Keratinocyte (primary cell): ENCODE measurements at regions not wholly inside any gene's neighbourhood (a gene's known extent, or its start where the extent isn't known, plus 50 kb on each side); places are given as distances from the start of the nearest gene placed in this dataset.

Experiments
- DNase-seq: peaks from one replicate; pipeline ENCODE4 v3.0.0-alpha.2; 2011; ENCODE audit warnings: low read depth, missing footprints, low spot score
- FAIRE-seq: peaks from 2 replicates; lab custom pipeline; 2011; peaks lifted over from hg19 to GRCh38; lab: Jason Lieb, UNC
- H2AFZ ChIP-seq: 2 replicates; pipeline ENCODE4 v1.6.0; 2012; ENCODE audit warnings: low read length, control low read depth, inconsistent platforms; ENCODE audit not compliant: control insufficient read depth
- H3K27ac ChIP-seq: 2 replicates; pipeline ENCODE4 v1.5.1; 2011; ENCODE audit warnings: low read length; ENCODE audit not compliant: control insufficient read depth, insufficient read depth
- H3K27me3 ChIP-seq: 3 replicates; pipeline ENCODE4 v1.6.0; 2011; ENCODE audit warnings: low read length; ENCODE audit not compliant: control insufficient read depth, insufficient read depth; ENCODE audit errors: extremely low read depth
- H3K36me3 ChIP-seq, 2 experiments: 2 replicates in 1 of 2; 3 replicates in 1 of 2; pipeline ENCODE4 v1.5.1; 2011; ENCODE audit warnings: low read length in 2 of 2, mild to moderate bottlenecking in 1 of 2; ENCODE audit not compliant: control insufficient read depth in 2 of 2, insufficient read depth in 2 of 2; ENCODE audit errors: extremely low read depth in 1 of 2
- H3K4me1 ChIP-seq: 3 replicates; pipeline ENCODE4 v1.5.1; 2011; ENCODE audit warnings: low read length; ENCODE audit not compliant: control insufficient read depth, insufficient read depth; ENCODE audit errors: extremely low read depth
- H3K4me2 ChIP-seq: 3 replicates; pipeline ENCODE4 v1.6.0; 2011; ENCODE audit warnings: low read depth, low read length; ENCODE audit not compliant: control insufficient read depth, insufficient read depth; ENCODE audit errors: extremely low read depth
- H3K4me3 ChIP-seq, 3 experiments: fragments of 200-600 bp in 1 of 3; sonication (generic) in 1 of 3; 2 replicates in 2 of 3; 3 replicates in 1 of 3; pipeline ENCODE4 v1.5.1; 2011 to 2016; ENCODE audit warnings: low read length in 3 of 3, mild to moderate bottlenecking in 3 of 3, control low read depth in 2 of 3, inconsistent platforms in 1 of 3, low read depth in 1 of 3, mixed read lengths in 1 of 3, mixed run types in 1 of 3, moderate library complexity in 1 of 3; ENCODE audit not compliant: control insufficient read depth in 2 of 3, insufficient read depth in 2 of 3; ENCODE audit errors: extremely low read depth in 1 of 3
- H3K79me2 ChIP-seq: 2 replicates; pipeline ENCODE4 v1.6.0; 2012; ENCODE audit warnings: low read length; ENCODE audit not compliant: control insufficient read depth, insufficient read depth
- H3K9ac ChIP-seq: 3 replicates; pipeline ENCODE4 v1.6.0; 2011; ENCODE audit warnings: low read length; ENCODE audit not compliant: control insufficient read depth, insufficient read depth; ENCODE audit errors: extremely low read depth
- H3K9me1 ChIP-seq: 3 replicates; pipeline ENCODE4 v1.6.0; 2011; ENCODE audit warnings: low read length; ENCODE audit not compliant: control insufficient read depth, insufficient read depth; ENCODE audit errors: extremely low read depth
- H3K9me3 ChIP-seq: 2 replicates; pipeline ENCODE4 v1.5.1; 2012; ENCODE audit warnings: low read depth, low read length; ENCODE audit not compliant: control insufficient read depth
- H4K20me1 ChIP-seq: 3 replicates; pipeline ENCODE4 v1.6.0; 2011; ENCODE audit warnings: low read length; ENCODE audit not compliant: control insufficient read depth, insufficient read depth; ENCODE audit errors: extremely low read depth
- CTCF ChIP-seq, 3 experiments: IDR thresholded peaks in 1 of 3; conservative IDR thresholded peaks in 1 of 3; optimal IDR thresholded peaks in 1 of 3; 2 replicates in 2 of 3; 3 replicates in 1 of 3; pipeline versions ENCODE3 to v1.5.1; 2011; ENCODE audit warnings: low read length in 3 of 3, mild to moderate bottlenecking in 3 of 3, moderate library complexity in 2 of 3, control low read depth in 1 of 3, inconsistent platforms in 1 of 3; ENCODE audit not compliant: insufficient read depth in 2 of 3; ENCODE audit errors: extremely low read depth in 1 of 3
- EZH2 ChIP-seq: IDR thresholded peaks from one replicate; pipeline ENCODE4 v1.6.1; 2012; ENCODE audit warnings: inconsistent platforms, mild to moderate bottlenecking, low read length, moderate library complexity
- dilution Hi-C: fragments of 300-500 bp; cut with MboI; formaldehyde crosslinking; loops from one replicate; pipeline ENCODE4 v1.7.0; 2020; ENCODE audit warnings: low sequenced_read_pairs; ENCODE audit not compliant: extremely low pct_ligation_motif_present

- dilution Hi-C loops = no loop called here
These were observed 388.5 kb upstream of the SPANXN4 start for GRCh38 chrX:142637206-142637605.

GRCh38 chrX:142616636-142617035 lies 409.1 kb upstream of the SPANXN4 start:
- Histone ChIP-seq H3K4me2 (no peak overlapping the region), H4K20me1 (no peaks in the 10 kb centered on the region), H3K9me3 (no peaks in the 10 kb centered on the region), H3K36me3 (no peaks in the 10 kb centered on the region), H3K9ac (no peak overlapping the region), H3K4me1 (no peaks in the 10 kb centered on the region), H3K9me1 (no peaks in the 10 kb centered on the region), H3K27ac (no peak overlapping the region), H3K79me2 (no peaks in the 10 kb centered on the region), H3K4me3 (no peak overlapping the region), H3K27me3 (no peaks in the 10 kb centered on the region), H2AFZ (no peak overlapping the region)
- FAIRE-seq (no peak), DNase-seq (no peak)
- dilution Hi-C loops = no loop called here
- TF ChIP-seq CTCF (optimal IDR thresholded peaks at IDR 0.05 in 1 of 3, IDR thresholded peaks at IDR 0.05 in 1 of 3, conservative IDR thresholded peaks at IDR 0.05 in 1 of 3; ENCODE audit: extremely low read depth in 1 of 3, insufficient read depth in 2 of 3, low read length in 3 of 3) (no peak), EZH2 (no peak)

More at GRCh38 chrX:142637206-142637605, 388.5 kb upstream of the SPANXN4 start:
- no peak for TF ChIP-seq CTCF (optimal IDR thresholded peaks at IDR 0.05 in 1 of 3, IDR thresholded peaks at IDR 0.05 in 1 of 3, conservative IDR thresholded peaks at IDR 0.05 in 1 of 3; ENCODE audit: extremely low read depth in 1 of 3, insufficient read depth in 2 of 3, low read length in 3 of 3)
- no peak for TF ChIP-seq EZH2
- Histone ChIP-seq H3K4me3 (no peak overlapping the region), H3K79me2 (no peaks in the 10 kb centered on the region), H3K9me3 (no peaks in the 10 kb centered on the region), H3K9ac (no peak overlapping the region), H3K27ac (no peak overlapping the region), H3K36me3 (no peaks in the 10 kb centered on the region), H2AFZ (no peak overlapping the region), H3K27me3 (no peaks in the 10 kb centered on the region), H4K20me1 (no peaks in the 10 kb centered on the region), H3K4me2 (no peak overlapping the region), H3K4me1 (no peaks in the 10 kb centered on the region), H3K9me1 (no peaks in the 10 kb centered on the region)
- no peak for DNase-seq
- no peak for FAIRE-seq
